Trophoblast cell (in vitro differentiated cells and primary cell): ENCODE measurements at regions not wholly inside any gene's neighbourhood (a gene's known extent, or its start where the extent isn't known, plus 50 kb on each side); places are given as distances from the start of the nearest gene placed in this dataset.

Experiments
- DNase-seq, 2 donors: peaks; one replicate each; pipeline ENCODE4 v3.0.0-alpha.2; 2016
- H2AFZ ChIP-seq: 2 replicates; pipeline ENCODE4 v1.6.1; 2013; ENCODE audit warnings: low read length, moderate library complexity, mild to moderate bottlenecking; ENCODE audit not compliant: insufficient read depth, poor library complexity
- H2AK5ac ChIP-seq: 2 replicates; pipeline ENCODE4 v1.6.1; 2013; ENCODE audit warnings: mild to moderate bottlenecking, low read length
- H2BK120ac ChIP-seq: 2 replicates; pipeline ENCODE4 v1.6.1; 2013; ENCODE audit warnings: low read length, mild to moderate bottlenecking, moderate library complexity; ENCODE audit not compliant: insufficient read depth, poor library complexity
- H2BK12ac ChIP-seq: 2 replicates; pipeline ENCODE4 v1.6.1; 2013; ENCODE audit warnings: mild to moderate bottlenecking, low read length, moderate library complexity
- H2BK5ac ChIP-seq: 2 replicates; pipeline ENCODE4 v1.6.1; 2013; ENCODE audit warnings: low read length, low read depth, moderate library complexity, mild to moderate bottlenecking; ENCODE audit not compliant: poor library complexity
- H3K14ac ChIP-seq: 2 replicates; pipeline ENCODE4 v1.6.1; 2013; ENCODE audit warnings: mild to moderate bottlenecking, low read length
- H3K18ac ChIP-seq: 2 replicates; pipeline ENCODE4 v1.6.1; 2013; ENCODE audit warnings: mild to moderate bottlenecking, low read length
- H3K23ac ChIP-seq: 2 replicates; pipeline ENCODE4 v1.6.1; 2013; ENCODE audit warnings: low read length
- H3K27ac ChIP-seq: 2 replicates; pipeline ENCODE4 v1.5.1; 2013; ENCODE audit warnings: low read depth, mild to moderate bottlenecking, inconsistent platforms, low read length, moderate library complexity
- H3K27me3 ChIP-seq: 2 replicates; pipeline ENCODE4 v1.6.1; 2013; ENCODE audit warnings: inconsistent platforms, mild to moderate bottlenecking, low read length, moderate library complexity; ENCODE audit not compliant: insufficient read depth
- H3K36me3 ChIP-seq, 2 experiments: 1 replicate in 1 of 2; 2 replicates in 1 of 2; pipeline ENCODE4 v1.6.1; 2013; ENCODE audit warnings: low read length in 2 of 2, mild to moderate bottlenecking in 2 of 2, moderate library complexity in 1 of 2; ENCODE audit not compliant: insufficient read depth in 2 of 2, control insufficient read depth in 1 of 2
- H3K4ac ChIP-seq: 2 replicates; pipeline ENCODE4 v1.6.1; 2013; ENCODE audit warnings: low read depth, mild to moderate bottlenecking, low read length, moderate library complexity
- H3K4me1 ChIP-seq, 2 experiments: 1 replicate in 1 of 2; 2 replicates in 1 of 2; pipeline ENCODE4 v1.6.1; 2013; ENCODE audit warnings: low read length in 2 of 2, mild to moderate bottlenecking in 2 of 2, moderate library complexity in 1 of 2; ENCODE audit not compliant: insufficient read depth in 2 of 2, control insufficient read depth in 1 of 2
- H3K4me2 ChIP-seq: 2 replicates; pipeline ENCODE4 v1.6.1; 2013; ENCODE audit warnings: inconsistent platforms, mild to moderate bottlenecking, low read length, moderate library complexity
- H3K4me3 ChIP-seq: 2 replicates; pipeline ENCODE4 v1.5.1; 2013; ENCODE audit warnings: mild to moderate bottlenecking, low read depth, low read length, inconsistent platforms
- H3K79me1 ChIP-seq: one replicate; pipeline ENCODE4 v1.6.1; 2013; ENCODE audit warnings: low read length
- H3K79me2 ChIP-seq: 2 replicates; pipeline ENCODE4 v1.6.1; 2013; ENCODE audit warnings: low read length, mild to moderate bottlenecking; ENCODE audit not compliant: control insufficient read depth, insufficient read depth, poor library complexity
- H3K9ac ChIP-seq: 2 replicates; pipeline ENCODE4 v1.6.1; 2013; ENCODE audit warnings: mild to moderate bottlenecking, low read length
- H3K9me3 ChIP-seq: 2 replicates; pipeline ENCODE4 v1.6.1; 2013; ENCODE audit warnings: low read depth, mild to moderate bottlenecking, control low read depth, inconsistent platforms, low read length; ENCODE audit not compliant: insufficient read depth
- H4K12ac ChIP-seq: 2 replicates; pipeline ENCODE4 v1.6.1; 2013; ENCODE audit warnings: low read depth, mild to moderate bottlenecking, low read length, moderate library complexity
- H4K8ac ChIP-seq: 2 replicates; pipeline ENCODE4 v1.6.1; 2013; ENCODE audit warnings: low read depth, mild to moderate bottlenecking, low read length, moderate library complexity
- H4K91ac ChIP-seq: one replicate; pipeline ENCODE4 v1.6.1; 2013; ENCODE audit warnings: low read depth, mild to moderate bottlenecking, low read length, moderate library complexity
- WGBS: extraction: QIAGEN DNeasy Blood & Tissue Kit; methylation state at CpG from one replicate; pipeline ENCODE4 v1.1.7; 2013; ENCODE audit warnings: missing lambda C conversion rate; ENCODE audit not compliant: insufficient read length, insufficient coverage; ENCODE audit errors: extremely low coverage; 5-methylcytosine and 5-hydroxymethylcytosine counted together

DNA sequence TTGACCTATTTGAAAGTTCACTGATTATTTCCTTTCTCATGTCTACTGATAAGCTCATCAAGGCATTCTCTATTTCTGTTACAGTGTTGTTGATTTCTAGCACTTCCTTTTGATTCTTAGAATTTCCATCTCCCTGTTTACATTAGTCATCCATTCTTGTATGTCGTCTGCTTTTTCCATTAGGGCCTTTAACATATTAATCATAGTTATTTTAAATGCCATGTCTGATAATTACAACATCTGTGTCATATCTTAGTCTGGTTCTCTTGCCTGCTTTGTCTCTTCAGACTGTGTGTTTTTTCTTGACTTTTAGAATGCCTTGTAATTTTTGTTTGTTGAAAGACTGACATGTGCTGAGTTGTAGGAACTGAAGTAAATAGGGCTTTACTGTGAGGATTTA is 602.1 kb downstream of the SOX6 start:
- Histone ChIP-seq H4K8ac (no peak overlapping the region), H3K27me3 (no peaks in the 10 kb centered on the region), H3K9me3 (no peaks in the 10 kb centered on the region), H4K91ac (no peak overlapping the region), H3K36me3 (no peaks in the 10 kb centered on the region), H3K23ac (no peak overlapping the region), H3K4me2 (no peak overlapping the region), H3K4ac (no peak overlapping the region), H3K4me3 (no peak overlapping the region), H3K18ac (no peak overlapping the region), H3K79me2 (no peaks in the 10 kb centered on the region), H4K12ac (no peak overlapping the region), H2AK5ac (no peak overlapping the region), H2BK5ac (no peak overlapping the region), H3K9ac (no peak overlapping the region), H3K4me1 (peaks cover 2 to 4% of the 10 kb centered on the region in 2 experiments), H2BK120ac (no peak overlapping the region), H3K79me1 (no peaks in the 10 kb centered on the region), H2AFZ (no peak overlapping the region), H3K27ac (no peak overlapping the region), H3K14ac (no peak overlapping the region), H2BK12ac (no peak overlapping the region)
- no CpG with 5 or more reads among the region's 1 CpG for WGBS
- DNase-seq, result no peak

DNA sequence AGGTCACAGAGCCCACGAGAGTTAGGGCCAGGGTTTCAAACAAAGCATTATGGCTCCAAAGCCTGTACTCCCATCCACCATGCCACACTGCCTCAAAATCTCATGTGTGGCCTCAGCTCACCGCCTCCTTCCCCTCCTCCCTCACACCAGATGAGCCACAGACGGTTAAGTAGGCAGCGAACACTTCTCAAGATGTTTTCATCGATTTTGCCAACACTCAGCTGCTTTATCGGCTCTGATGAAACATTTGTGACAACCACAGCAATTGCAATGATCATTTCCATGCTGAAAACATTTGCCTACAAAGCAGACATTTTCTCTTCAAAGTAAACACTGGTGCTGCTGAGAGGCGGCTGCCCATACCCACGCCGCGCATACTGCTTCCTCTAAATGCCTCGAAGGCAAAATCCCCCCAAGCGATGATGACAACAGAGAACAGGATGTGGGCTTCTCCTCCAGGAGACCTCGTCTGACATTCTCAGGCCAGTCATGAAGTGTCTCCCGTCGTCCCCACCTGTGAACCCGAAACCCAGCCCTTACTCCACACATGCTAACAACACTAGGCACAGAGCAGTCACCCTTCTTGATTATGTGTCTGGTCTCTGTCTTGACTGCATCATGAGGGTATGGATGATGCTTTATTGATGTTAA is 599.2 kb downstream of the SOX6 start:
- no peak overlapping the region for H3K27ac ChIP-seq
- no peak overlapping the region for H2BK12ac ChIP-seq
- H3K9ac ChIP-seq, result no peak overlapping the region
- no peak overlapping the region for H3K4me2 ChIP-seq
- H4K91ac ChIP-seq, result no peak overlapping the region
- no peak overlapping the region for H2AFZ ChIP-seq
- H3K4me3 ChIP-seq, result no peak overlapping the region
- H3K36me3 ChIP-seq, result no peaks in the 10 kb centered on the region
- no peak overlapping the region for H3K14ac ChIP-seq
- H4K12ac ChIP-seq, result no peak overlapping the region
- H3K23ac ChIP-seq, result no peak overlapping the region
- WGBS, result no CpG with 5 or more reads among the region's 16 CpGs
- H2BK5ac ChIP-seq, result no peak overlapping the region
- no peaks in the 10 kb centered on the region for H3K79me1 ChIP-seq
- H3K27me3 ChIP-seq, result no peaks in the 10 kb centered on the region
- H3K18ac ChIP-seq, result no peak overlapping the region
- H3K4me1 ChIP-seq, result peaks cover 2 to 4% of the 10 kb centered on the region in 2 experiments
- H2BK120ac ChIP-seq, result no peak overlapping the region
- no peak overlapping the region for H3K4ac ChIP-seq
- no peak overlapping the region for H4K8ac ChIP-seq
- no peaks in the 10 kb centered on the region for H3K79me2 ChIP-seq
- no peaks in the 10 kb centered on the region for H3K9me3 ChIP-seq
- H2AK5ac ChIP-seq, result no peak overlapping the region
- DNase-seq, result no peak

DNA sequence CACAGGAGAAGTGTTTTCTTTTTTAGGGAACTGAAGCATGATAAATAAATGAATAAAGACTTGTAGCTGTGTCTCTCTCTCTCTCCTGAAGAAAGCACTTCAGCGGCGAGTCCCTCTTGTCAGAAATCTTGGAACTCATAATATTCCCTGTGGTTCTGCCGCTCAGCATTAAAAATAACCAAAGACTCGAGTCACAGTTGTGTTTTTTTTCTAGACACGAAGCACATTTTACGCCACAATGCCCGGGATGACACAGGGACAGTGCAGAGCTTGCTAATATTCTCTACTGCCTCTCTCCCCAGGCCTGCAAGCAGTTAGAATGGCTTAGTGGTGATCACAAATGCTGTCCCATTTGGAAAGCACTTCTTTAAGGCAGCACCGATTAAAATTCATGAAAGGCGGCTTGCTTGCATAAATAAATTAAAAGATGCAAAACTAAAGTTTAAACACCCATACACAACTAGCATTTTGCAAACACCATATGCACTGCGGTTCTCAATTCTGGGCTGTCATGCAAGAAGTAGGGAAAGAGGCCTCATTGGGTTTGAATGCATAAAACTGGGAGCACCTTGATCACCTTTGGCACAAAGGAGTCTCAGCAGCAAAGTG is 597.4 kb downstream of the SOX6 start:
- no peak overlapping the region for H3K9ac ChIP-seq

DNA sequence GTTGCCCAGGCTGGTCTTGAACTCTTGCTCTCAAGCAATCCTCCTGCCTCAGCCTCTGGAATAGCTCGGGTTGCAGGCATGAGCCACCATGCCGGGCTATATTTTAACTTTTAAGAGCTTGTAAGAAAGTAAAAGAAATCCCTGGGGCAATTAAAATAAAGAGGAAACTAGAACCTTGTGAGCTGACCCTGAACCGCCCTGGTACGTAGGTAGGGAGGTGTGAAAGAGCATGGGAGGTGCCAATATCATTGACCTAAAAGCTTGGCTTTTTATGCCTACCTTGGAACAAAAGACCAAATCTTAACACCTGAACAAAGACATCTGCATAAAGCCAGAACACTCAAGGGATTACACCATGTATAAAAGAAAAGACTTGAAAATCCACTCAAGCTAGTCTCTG is 595.1 kb downstream of the SOX6 start:
- H3K4ac ChIP-seq, result no peak overlapping the region
- no peak overlapping the region for H3K27ac ChIP-seq
- no peak overlapping the region for H3K18ac ChIP-seq
- no peaks in the 10 kb centered on the region for H3K79me1 ChIP-seq
- no peaks in the 10 kb centered on the region for H3K27me3 ChIP-seq
- no peak overlapping the region for H3K4me3 ChIP-seq
- no peaks in the 10 kb centered on the region for H3K79me2 ChIP-seq
- no peaks in the 10 kb centered on the region for H3K36me3 ChIP-seq
- no peak overlapping the region for H2BK5ac ChIP-seq
- H3K4me2 ChIP-seq, result no peak overlapping the region
- no peak overlapping the region for H3K9ac ChIP-seq
- H4K12ac ChIP-seq, result no peak overlapping the region
- H3K4me1 ChIP-seq, result peaks cover 2 to 7% of the 10 kb centered on the region in 2 experiments
- H2BK12ac ChIP-seq, result no peak overlapping the region
- H2AK5ac ChIP-seq, result no peak overlapping the region
- no peak overlapping the region for H3K14ac ChIP-seq
- H2AFZ ChIP-seq, result no peak overlapping the region
- H4K8ac ChIP-seq, result no peak overlapping the region
- H2BK120ac ChIP-seq, result no peak overlapping the region
- no CpG with 5 or more reads among the region's 4 CpGs for WGBS
- no peak overlapping the region for H3K23ac ChIP-seq
- no peaks in the 10 kb centered on the region for H3K9me3 ChIP-seq
- H4K91ac ChIP-seq, result no peak overlapping the region
- no peak for DNase-seq

More for the DNA sequence above, 597.4 kb downstream of the SOX6 start:
- Histone ChIP-seq H3K23ac (no peak overlapping the region), H2BK12ac (no peak overlapping the region), H3K4me3 (no peak overlapping the region), H2AFZ (no peak overlapping the region), H2AK5ac (no peak overlapping the region), H4K91ac (no peak overlapping the region), H3K79me2 (no peaks in the 10 kb centered on the region), H3K36me3 (no peaks in the 10 kb centered on the region), H3K4me1 (peaks cover 2 to 4% of the 10 kb centered on the region in 2 experiments), H3K27me3 (no peaks in the 10 kb centered on the region), H2BK5ac (no peak overlapping the region), H4K8ac (no peak overlapping the region), H4K12ac (no peak overlapping the region), H3K4ac (no peak overlapping the region), H3K18ac (no peak overlapping the region), H3K4me2 (no peak overlapping the region), H2BK120ac (no peak overlapping the region), H3K79me1 (no peaks in the 10 kb centered on the region), H3K9me3 (no peaks in the 10 kb centered on the region), H3K27ac (no peak overlapping the region), H3K14ac (no peak overlapping the region)
- WGBS, result no CpG with 5 or more reads among the region's 10 CpGs
- no peak for DNase-seq
